Neural crest cell (in vitro differentiated cells): ENCODE measurements at regions not wholly inside any gene's neighbourhood (a gene's known extent, or its start where the extent isn't known, plus 50 kb on each side); places are given as distances from the start of the nearest gene placed in this dataset.

ENCODE experiments used
- DNase-seq: peaks from one replicate; pipeline ENCODE4 v3.0.0; 2021; ENCODE audit warnings: low read depth, mixed read lengths, low spot score
- H3K27ac Mint-ChIP-seq: one replicate; pipeline ENCODE4 v1.8.0; 2021; ENCODE audit warnings: mild to moderate bottlenecking, mixed read lengths; ENCODE audit not compliant: unreplicated experiment
- H3K27me3 Mint-ChIP-seq: 2 replicates; pipeline ENCODE4 v1.8.0; 2021; ENCODE audit warnings: low read depth, mild to moderate bottlenecking, mixed read lengths
- H3K36me3 Mint-ChIP-seq: 2 replicates; pipeline ENCODE4 v1.8.0; 2021; ENCODE audit warnings: low read depth, mild to moderate bottlenecking, mixed read lengths
- H3K4me1 Mint-ChIP-seq: 2 replicates; pipeline ENCODE4 v1.8.0; 2021; ENCODE audit warnings: mixed read lengths
- H3K4me3 Mint-ChIP-seq: one replicate; pipeline ENCODE4 v1.8.0; 2021; ENCODE audit warnings: mild to moderate bottlenecking, mixed read lengths
- H3K9me3 Mint-ChIP-seq: 2 replicates; pipeline ENCODE4 v1.8.0; 2021; ENCODE audit warnings: mixed read lengths
- TF ChIP-seq, protein P1 (sequence below): fragments of 200-600 bp; sonication (generic); conservative IDR thresholded peaks from 2 replicates; pipeline ENCODE4 v1.5.0; 2021; ENCODE audit warnings: antibody characterized with exemption, mild to moderate bottlenecking

DNA sequence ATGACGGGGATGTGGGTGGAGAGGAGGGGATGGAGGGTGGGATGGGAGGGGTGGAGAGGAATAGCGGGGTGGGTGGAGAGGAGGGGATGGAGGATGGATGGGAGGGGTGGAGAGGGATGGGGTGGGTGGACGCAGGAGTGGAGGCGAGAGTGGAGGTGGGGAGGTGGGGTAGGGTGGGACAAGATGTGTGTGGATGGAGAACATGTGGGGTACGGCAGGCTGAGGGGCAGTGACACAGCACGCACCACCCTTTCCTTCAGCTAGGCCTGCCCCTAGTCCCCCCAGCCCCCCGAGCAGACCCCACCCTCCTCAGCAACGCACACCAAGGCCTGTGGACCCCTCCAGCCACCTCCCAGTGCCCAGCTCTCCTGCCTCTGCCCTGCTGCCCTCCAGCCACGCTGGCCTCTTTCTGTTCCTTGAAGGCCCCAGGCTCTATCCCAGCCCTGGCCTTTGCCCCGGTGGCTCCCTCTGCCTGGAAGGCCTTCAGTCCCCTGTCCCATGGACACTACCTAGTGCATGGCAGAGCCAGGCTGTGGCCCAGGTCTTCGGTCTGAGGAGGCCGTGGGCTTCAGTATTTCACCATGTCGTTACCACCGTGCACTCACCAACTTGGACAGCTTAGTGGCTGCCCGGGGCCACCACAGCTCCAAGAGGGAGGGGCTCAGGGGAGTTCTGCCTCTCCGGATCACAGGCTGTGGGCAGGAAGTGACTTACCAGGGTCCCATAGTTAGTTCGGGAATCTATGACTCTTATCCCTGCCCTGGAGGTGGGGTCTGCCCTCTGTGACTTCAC is 78.4 kb upstream of the PMEPA1 start:
- Mint-ChIP-seq H3K4me3 (no peak overlapping the region), H3K9me3 (no peaks in the 10 kb centered on the region), H3K27me3 (peaks cover 3% of the 10 kb centered on the region), H3K36me3 (no peaks in the 10 kb centered on the region), H3K27ac (no peak overlapping the region), H3K4me1 (no peaks in the 10 kb centered on the region)
- DNase-seq: no peak
- TF ChIP-seq, protein P1, sequence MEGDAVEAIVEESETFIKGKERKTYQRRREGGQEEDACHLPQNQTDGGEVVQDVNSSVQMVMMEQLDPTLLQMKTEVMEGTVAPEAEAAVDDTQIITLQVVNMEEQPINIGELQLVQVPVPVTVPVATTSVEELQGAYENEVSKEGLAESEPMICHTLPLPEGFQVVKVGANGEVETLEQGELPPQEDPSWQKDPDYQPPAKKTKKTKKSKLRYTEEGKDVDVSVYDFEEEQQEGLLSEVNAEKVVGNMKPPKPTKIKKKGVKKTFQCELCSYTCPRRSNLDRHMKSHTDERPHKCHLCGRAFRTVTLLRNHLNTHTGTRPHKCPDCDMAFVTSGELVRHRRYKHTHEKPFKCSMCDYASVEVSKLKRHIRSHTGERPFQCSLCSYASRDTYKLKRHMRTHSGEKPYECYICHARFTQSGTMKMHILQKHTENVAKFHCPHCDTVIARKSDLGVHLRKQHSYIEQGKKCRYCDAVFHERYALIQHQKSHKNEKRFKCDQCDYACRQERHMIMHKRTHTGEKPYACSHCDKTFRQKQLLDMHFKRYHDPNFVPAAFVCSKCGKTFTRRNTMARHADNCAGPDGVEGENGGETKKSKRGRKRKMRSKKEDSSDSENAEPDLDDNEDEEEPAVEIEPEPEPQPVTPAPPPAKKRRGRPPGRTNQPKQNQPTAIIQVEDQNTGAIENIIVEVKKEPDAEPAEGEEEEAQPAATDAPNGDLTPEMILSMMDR: no peak

DNA sequence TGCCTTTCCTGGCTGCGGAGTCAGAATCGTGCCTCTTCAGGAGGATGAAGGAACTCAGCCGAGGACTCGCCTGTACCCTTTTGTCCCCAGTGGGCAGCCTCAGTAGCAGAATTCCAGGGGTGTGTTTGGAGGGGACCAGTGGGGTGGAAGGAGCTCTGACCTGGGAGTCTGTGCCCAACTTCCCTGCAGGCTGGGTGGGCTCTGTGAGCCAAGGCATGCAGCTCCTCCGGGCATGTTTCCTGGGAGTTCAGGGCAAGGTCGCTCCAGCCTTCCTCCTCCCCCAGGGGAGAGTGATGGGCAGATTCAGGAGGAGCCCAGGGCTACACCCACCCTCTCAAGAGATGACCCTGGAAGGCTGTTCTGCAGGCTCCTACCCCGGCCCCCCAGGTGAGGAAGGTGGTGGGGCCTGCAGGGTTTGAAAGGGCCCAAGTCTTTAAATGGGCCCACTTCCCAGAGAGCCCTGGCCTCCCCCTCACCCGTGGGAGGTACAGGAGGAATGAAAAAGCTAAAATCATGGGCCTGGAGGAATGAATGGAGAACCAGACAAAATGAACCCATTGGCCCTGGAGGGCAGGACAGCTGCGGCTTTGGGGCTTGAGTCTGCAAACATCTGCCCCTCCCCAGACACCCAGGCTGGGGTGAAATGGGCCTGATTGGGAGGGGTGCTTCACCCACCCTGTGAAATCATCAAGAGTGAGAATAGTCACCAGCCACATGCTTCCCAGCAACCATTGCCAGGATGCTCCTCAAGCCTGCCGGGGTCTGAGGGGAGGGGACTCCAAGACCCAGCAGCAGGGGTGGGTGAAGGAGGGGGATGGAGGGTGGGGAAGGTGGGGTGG is 77.6 kb upstream of the PMEPA1 start:
- H3K4me3 Mint-ChIP-seq: no peak overlapping the region
- peaks cover 3% of the 10 kb centered on the region for H3K27me3 Mint-ChIP-seq
- no peak overlapping the region for H3K27ac Mint-ChIP-seq
- TF ChIP-seq, protein P1: no peak
- no peaks in the 10 kb centered on the region for H3K4me1 Mint-ChIP-seq
- no peaks in the 10 kb centered on the region for H3K36me3 Mint-ChIP-seq
- H3K9me3 Mint-ChIP-seq: no peaks in the 10 kb centered on the region
- DNase-seq: no peak

DNA sequence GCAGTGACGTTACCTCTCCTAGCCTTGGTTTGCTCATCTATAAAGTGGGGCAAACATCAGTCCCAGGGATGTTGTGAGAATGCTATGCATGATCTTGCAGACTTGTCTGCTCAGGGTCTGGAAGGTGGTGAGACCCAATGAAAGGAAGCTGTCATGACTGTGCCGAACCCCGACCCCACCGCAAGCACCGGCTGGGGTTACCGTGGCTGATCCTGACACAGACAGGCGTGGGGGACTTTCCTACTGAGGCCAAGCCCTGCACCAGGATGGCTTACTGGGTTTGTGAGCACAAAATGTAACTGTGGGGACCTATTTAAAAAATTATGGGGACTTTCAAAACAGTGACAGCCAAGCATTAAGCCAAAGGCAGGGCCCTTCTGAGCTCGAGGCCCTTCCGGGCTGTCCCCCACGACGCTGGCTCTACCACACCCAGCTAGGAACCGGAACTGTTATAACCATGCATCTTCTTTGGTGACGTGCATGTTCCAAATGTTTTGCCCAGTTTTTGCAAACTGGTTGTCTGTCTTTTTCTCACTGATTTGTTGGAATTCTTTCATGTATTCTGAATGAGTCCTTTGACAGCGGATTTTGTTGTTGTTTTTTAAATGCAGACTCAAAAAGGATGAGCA is 76.6 kb upstream of the PMEPA1 start:
- TF ChIP-seq, protein P1: no peak
- Mint-ChIP-seq H3K9me3 (no peaks in the 10 kb centered on the region), H3K27me3 (peaks cover 3% of the 10 kb centered on the region), H3K4me1 (no peaks in the 10 kb centered on the region), H3K36me3 (no peaks in the 10 kb centered on the region), H3K4me3 (no peak overlapping the region), H3K27ac (no peak overlapping the region)
- no peak for DNase-seq

DNA sequence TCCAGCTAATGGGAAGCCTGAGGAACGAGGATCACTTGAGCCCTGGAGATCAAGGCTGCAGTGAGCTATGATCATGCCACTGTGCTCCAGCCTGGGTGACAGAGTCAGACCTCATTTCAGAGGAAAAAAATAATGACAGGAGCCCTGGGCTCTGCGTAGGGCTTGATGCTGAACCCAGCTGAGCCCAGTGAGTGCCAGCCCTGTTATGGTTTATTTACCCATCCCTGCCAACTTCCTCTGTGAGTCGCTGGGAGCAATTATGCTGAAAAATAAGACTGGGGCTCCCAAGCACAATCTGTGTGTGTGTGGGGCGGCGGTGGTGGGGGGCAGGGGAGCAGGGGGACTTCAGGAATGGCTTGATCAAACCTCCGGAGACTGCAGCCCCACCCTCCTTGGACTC is 75.9 kb upstream of the PMEPA1 start:
- no peak for DNase-seq
- Mint-ChIP-seq H3K27me3 (peaks cover 10% of the 10 kb centered on the region), H3K4me1 (no peaks in the 10 kb centered on the region), H3K27ac (no peak overlapping the region), H3K36me3 (no peaks in the 10 kb centered on the region), H3K4me3 (no peak overlapping the region), H3K9me3 (peaks cover 4% of the 10 kb centered on the region)
- TF ChIP-seq, protein P1: no peak

- H3K36me3 Mint-ChIP-seq: no peaks in the 10 kb centered on the region
- no peaks in the 10 kb centered on the region for H3K4me1 Mint-ChIP-seq
- peaks cover 4% of the 10 kb centered on the region for H3K9me3 Mint-ChIP-seq
- H3K27me3 Mint-ChIP-seq: peaks cover 13% of the 10 kb centered on the region
- H3K4me3 Mint-ChIP-seq: no peak overlapping the region
- no peak overlapping the region for H3K27ac Mint-ChIP-seq
- TF ChIP-seq, protein P1: no peak
- no peak for DNase-seq
These were observed 75.2 kb upstream of the PMEPA1 start for GRCh38 chr20:57785061-57785460.
